GM20431 (cell line): ENCODE measurements at regions not wholly inside any gene's neighbourhood (a gene's known extent, or its start where the extent isn't known, plus 50 kb on each side); places are given as distances from the start of the nearest gene placed in this dataset.
"Not testable (repeated sequence)": the region's sequence is repeated elsewhere in the genome, so short reads cannot be mapped to it uniquely, and the experiment has no call there.

Source experiments
- in situ Hi-C: fragments of 300-500 bp; cut with MseI, MboI; formaldehyde crosslinking; loops from one replicate; pipeline ENCODE4 v1.15.0; 2020; ENCODE audit warnings: low sequenced_read_pairs; ENCODE audit not compliant: unreplicated experiment

DNA sequence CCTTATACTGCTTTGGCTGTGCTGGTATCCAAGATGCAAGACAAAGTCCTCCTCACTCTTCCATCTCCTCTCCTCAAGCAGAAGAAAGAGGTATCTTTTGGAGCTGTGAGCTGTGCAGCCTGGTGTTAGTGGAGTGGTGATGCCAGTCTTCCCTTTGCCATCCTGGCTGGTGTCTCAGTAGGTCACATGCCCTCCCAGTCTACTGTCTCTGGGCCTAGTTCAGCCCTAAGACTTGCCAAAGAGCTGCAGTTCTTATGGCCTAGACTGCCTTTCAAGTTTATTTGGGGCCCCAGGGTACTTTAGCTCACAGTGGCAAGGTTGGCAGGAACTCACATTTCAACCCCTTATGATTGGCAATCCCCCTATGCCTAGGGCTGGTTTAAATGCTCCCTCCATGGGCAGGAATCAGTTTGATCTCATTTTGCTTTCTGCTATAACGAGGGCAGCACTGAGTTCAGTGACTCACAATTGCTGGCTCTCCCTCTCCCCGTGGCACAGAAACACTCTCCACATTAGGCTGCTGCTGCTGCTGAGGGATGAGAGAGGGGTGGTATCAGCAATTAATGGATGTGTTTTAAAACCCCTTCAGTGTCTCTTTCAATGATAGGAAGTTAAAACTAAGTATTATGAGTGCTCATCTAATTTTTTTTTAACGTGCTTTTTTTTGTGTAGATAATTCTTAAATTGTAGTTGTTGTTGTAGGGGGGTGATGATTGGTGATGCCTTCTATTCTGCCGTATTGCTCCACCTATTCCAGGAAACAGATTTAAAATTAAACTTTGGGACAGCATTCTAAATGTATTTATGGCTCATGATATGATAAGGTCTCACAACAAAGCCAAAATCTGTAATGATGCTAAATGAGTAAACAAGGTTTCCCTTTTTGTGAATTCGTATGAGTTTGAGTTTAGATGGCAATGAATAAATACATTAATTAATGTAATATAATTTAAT is 1295.0 kb downstream of the JRKL start:
- in situ Hi-C loops: no loop called here

DNA sequence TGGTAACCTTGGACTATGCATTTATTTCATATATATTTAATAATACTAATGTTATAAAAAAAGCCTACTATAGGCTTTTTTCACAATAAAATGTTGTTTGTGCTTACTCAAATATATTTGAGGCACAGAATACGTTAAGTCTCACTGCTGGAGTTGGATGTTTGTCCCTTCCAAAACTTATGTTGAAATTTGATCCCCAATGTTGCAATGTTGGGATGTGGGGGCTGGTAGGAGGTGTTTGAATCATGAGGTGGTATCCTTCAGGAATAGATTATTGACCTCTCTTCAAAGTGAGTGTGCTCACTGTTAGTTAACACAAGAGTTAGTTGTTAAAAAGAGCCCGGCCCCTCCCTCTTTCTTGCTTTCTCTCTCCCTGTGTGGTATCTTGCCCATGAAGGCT is 1295.9 kb downstream of the JRKL start:
- in situ Hi-C loops: no loop called here

DNA sequence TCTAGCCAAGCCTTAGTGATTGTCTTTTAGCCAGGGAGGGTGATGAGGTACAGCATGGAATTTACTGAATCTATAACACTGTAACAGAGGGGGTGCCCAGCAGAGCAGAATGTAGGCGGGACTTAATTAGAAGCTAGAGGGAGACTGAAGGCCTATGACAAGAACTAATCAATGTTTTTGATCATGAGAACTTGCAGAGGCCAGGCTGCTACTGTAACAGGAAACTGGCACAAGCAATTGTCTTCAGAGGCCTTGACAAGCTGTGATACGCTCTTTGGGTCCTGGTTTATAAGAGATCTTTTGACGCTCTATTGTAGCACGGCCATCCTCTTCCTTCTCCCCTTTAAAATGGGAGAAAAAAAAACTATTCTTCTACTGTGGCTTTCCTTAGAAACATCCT is 1297.3 kb downstream of the JRKL start:
- in situ Hi-C loops: no loop called here

DNA sequence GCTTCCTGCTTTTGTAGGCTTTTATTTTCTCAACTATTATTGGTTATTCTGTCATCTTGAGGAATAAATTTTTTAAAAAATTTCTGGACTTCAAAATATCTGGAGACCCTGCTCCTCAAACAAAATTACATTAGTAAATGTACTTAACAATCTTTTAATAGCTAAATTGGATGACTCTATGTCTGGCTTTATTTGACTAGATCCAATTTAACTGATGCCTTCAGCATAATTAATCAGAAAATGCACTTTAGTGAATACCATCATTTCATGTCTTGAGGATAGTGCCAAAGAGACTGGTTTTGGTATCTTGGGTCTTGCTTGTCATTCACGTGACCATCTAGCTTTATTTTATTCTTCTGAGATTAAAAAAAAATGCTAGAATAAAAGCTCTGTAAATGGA is 1301.2 kb downstream of the JRKL start:
- in situ Hi-C loops: no loop called here

DNA sequence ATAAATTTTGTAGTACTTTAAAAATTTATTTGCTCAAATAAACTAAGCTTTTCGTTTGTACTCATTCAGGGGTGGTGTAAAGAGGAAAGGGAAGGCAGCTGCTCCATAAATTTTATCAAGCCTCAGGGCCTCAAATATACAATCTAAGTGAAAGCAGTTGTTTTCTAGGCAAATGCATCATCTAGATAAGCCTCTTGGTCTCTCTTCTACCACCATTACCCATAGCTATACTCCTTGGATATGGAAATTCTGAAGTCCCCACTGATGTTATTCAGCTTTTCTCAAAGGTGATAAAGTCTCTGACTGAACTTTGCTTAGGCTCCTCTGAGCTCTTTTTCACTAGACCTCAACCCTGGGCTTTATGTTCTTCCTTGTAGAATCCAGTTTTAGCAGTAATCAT is 1313.1 kb downstream of the JRKL start:
- in situ Hi-C loops: no loop called here

DNA sequence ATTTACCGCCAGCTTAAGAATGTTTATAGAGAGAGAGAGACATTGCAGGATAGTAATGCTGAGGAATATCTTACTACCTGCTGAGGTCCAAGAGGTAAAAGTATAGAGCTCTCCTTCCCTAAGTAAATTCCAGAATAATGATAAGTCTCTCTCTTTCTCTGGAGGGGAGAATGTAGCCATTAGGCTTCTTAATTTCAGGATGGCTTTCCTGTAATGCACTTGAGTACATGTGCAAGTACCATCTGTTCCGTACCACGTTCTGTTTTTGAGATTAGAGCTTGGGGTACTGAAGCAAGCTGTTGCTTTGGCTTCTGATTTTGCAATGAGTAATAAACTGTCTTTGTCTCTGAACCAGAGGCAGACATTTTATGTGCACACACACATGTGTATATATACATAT is 1314.0 kb downstream of the JRKL start:
- in situ Hi-C loops: no loop called here

DNA sequence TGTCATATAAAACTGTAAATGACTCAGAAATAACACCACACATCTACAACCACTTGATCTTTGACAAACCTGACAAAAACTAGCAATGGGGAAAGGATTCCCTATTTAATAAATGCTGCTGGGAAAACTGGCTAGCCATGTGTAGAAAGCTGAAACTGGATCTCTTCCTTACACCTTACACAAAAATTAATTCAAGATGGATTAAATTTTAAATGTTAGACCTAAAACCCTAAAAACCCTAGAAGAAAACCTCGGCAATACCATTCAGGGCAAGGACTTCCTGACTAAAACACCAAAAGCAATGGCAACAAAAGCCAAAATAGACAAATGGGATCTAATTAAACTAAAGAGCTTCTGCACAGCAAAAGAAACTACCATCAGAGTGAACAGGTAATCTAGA is 1315.3 kb upstream of the CNTN5 start:
- in situ Hi-C loops: not testable (repeated sequence)

DNA sequence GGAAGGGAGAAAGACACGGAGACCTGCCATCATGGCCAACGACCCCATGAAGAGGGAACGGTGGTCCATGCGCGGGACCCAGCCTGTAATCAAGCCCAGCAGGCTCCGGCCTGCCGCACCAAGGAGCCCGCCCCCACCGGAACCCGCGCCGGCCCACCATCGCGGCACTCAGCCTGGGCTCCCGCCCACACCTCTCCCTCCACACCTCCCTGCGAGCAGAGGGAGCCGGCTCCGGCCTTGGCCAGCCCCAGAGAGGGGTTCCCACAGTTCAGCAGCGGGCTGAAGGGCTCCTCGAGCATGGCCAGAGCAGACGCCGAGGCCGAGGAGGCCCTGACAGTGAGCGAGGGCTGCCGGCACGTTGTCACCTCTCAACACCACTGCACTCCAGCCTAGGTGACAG is 1302.8 kb upstream of the CNTN5 start:
- in situ Hi-C loops: no loop called here

DNA sequence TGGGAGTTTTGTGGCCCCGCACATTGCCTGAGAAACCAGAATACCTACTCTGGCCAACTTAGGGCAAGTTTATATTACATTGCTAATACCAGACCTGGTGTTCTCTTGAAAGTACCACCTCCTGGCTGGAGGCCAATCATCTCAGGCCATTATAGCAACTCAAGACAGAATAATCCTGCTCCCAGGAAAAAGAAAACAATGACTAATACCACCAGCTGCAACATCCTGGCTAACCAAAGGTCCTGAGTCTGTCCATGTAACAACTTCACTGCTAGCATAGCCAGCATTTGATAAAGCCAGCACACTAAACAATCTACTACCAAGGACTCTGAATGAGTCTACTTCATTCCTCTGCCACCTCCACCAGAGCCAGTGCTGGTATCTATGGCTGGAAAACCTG is 1298.7 kb upstream of the CNTN5 start:
- in situ Hi-C loops: no loop called here

DNA sequence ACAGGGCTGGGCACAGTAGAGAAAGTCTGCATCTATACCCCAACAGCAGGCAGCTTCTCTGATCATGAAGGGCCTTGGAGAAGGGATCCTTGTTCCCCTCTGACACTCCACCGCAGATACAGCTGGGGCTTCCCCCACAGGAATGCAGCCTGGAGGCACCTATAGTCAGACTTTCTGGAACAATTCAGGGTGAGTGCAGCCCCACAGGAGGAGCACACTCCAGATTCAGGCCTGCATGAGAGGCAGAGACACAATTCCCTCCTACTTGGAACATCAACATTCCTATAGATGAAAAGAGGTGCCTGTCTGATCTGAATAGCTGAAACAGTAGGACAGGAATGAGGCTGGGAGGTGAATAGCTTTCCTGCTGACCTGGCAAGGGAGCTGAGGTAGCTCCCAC is 1298.0 kb upstream of the CNTN5 start:
- in situ Hi-C loops: no loop called here

DNA sequence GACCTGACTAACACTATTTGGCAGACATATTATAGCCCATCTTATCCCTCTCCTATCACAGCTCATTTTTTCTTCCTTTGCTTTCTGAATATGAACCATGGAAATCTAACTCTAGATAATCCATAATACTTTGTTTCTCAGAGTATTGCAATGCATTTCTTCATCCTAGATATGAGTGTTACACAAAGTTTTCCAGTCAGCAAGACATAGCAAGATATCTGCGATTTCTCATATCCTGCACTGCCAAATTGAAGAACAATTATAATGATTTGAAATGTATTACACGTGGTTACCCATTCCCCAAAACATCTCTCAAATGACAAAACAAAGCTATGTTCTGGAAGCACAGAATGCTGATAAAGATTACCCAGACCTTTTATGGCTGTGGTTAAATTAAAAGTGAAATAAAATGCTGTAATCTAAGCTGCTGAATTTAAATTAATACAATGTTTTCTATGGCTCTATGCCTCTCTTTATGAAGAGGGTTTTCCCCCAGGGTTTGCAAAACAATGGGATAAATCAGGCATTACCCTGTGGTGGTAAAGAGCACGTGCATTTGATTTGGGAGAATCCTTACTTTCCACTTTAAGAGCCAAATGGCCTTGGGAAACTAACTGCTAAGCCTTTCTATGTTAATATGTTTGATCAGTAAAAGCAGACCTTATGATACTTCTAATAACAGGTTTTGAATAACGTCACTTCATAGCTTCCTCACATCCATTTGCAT is 1291.0 kb upstream of the CNTN5 start:
- in situ Hi-C loops: no loop called here

DNA sequence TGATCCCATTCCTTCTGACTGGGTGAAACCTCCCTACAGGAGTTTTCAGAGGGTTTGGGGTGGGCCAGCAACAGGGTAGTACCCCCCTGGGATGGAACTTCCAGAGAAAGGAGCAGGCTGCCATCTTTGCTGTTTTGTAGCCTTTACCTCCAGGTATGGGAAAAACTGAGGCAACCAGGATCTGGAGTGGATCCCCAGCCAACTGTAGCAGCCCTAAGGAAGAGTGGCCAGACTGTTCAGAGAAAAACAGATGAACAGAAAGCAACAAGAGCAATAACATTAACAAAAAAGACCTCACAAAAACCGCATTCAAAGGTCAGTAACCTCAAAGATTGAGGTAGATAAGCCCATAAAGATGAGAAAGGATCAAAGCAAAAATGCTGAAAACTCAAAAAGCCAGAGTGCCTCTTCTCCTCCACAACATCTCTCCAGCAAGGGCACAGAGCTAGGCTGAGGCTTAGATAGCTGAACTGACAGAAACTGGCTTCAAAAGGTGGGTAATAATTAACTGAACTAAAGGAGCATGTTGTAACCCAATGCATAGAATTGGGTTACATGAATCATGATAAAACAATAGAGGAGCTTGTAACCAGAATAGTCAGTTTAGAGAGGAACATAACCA is 1288.6 kb upstream of the CNTN5 start:
- in situ Hi-C loops: no loop called here

DNA sequence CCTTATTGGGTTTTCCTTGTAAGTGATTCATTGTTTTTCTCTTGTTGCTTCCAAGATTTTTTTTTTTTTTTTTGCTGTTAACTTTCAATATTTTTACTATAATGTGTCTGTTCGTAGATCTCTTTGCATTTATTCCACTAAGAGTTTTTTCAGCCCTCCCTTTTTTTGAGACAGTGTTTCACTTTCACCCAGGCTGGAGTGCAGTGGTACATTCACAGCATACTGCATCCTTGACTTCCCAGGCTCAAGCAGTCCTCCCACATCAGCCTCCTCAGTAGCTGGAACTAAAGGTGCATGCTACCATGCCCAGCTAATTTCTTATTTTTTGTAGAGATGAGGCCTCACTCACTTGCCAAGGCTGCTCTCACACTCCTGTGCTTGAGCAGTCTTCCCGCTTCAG is 1282.0 kb upstream of the CNTN5 start:
- in situ Hi-C loops: no loop called here

DNA sequence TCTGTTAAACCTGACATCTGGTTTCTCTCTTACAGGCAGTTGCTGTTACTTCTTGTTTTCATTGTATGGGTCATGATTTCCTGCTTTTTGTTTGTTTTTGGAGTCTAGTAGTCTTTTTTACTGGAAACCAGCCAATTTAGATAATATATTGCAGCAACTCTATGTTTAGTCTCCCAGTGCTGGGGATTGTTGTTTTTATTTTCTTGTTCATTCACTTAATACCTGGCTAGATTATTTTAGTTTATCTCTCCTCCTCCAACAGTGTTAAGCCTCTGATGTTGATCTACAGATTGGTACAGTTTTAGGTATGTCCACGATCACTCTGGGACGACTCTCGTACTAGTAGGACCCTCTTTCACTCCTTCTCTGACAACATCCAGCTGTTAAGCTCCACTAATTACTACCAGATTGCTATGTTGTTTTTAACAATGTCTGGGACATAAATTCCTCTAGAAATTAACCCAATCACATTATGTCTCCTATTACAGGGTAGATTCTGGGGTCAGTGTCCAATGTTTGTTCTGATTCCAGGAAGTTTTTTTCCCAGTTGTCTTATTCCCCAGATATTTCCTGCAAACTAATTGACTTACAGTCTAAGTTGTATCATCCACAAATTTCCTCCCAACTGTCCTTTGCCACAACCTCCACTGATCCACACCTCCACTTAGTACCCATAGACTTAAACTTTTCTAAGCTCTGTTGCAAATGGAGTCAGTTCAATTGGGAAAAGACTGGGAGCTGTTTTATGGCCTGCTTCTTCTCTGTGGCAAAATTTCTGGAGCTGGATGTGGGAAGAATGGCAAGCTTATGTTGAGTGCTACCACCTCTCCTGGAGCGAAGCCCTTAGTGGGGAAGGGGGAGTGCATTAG is 1280.6 kb upstream of the CNTN5 start:
- in situ Hi-C loops: no loop called here

DNA sequence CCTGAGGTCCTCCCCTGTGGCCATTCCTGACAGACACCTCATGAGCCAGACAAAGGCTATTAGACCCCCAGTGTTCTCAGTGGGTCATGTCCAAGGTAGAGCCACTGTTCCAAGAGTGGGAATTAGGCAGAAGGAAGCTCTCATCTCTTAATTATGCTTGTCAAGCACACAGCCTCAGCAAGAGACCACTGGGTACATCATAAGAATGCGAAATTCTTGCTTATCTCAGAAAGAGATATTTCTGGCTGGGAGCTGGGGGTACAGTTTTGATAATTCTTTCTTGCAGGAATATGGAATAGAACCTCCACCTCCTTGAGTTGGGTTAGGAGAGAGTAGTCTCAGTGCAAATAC is 1280.0 kb upstream of the CNTN5 start:
- in situ Hi-C loops: no loop called here

DNA sequence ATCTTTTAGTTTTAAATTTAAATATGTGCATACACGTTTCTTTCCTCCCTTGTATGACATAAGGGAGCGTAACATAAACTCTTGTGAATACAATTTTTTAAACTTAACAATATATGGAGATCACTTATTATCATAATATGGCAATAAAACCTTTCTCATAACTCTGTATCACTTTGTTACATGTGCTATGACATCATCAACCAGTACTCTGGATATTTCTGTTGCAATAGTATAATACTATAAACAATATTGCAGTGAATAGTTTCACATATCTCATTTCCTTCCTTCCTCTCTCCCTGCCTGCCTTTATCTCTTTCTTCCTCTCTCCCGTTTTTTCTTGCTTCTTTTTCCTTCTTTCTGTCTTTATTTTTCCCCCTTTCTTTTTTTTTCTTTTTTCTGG is 1278.0 kb upstream of the CNTN5 start:
- in situ Hi-C loops: no loop called here

DNA sequence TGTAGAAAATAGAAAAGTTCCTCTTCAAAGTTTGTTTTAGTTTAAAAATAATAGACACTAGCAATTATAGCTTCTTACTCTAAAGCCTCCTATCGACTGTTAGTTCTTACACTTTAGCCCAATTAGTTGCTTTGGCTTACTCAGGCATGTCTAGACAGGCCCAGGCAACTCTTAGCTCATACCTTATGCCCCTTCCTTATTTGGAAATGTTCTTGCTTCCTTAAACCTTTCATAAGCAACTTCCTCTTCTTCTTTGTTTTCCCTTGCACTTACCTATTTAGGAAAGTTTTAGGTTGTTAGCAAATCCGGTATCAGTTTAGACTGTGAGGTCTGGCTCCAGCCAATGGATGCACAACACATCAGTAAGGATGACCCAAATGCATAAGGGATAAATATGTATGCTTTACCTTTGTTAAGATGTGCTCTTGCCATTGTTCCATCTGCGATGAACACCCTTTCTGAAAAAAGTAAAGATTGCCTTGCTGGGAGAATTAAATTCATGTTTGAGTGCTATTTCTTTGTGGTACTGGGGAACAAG is 1277.5 kb upstream of the CNTN5 start:
- in situ Hi-C loops: no loop called here

DNA sequence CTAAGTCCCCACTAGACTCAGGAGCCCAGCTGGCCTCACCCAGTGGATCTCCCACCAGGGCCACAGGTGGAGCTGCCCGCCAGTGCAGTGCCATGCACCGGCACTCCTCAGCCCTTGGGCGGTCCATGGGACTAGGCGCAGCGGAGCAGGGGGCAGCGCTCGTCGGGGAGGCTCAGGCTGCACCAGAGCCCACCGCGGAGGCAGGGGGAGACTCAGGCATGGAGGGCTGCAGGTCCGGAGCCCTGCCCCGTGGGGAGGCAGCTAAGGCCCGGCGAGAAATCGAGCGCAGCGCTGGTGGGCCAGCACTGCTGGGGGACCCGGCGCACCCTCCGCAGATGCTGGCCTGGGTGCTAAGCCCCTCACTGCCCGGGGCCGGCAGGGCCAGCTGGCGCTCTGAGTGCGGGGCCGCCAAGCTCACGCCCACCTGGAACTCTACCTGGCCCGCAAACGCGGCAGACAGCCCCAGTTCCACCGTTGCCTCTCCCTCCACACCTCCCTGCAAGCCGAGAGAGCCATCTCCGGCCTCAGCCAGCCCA is 1275.2 kb upstream of the CNTN5 start:
- in situ Hi-C loops: no loop called here

DNA sequence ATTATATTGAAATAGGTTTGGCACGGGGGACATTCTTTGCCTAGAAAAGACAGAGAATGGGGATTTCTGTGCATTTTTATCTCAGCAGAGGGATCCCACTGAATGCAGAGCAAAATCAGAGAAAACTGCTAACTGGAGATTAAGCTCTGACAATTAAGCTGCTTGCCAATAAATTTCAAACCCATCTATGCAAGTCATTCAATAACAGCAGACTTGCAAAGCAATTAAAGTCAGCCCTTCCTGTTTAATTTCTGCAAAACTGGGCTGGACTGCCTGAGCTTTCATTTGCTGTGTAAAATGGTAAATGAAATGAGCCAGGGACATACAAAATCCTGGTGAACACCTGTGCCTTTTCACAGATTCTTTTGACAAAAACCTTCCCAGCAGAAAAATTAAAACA is 1273.9 kb upstream of the CNTN5 start:
- in situ Hi-C loops: no loop called here

DNA sequence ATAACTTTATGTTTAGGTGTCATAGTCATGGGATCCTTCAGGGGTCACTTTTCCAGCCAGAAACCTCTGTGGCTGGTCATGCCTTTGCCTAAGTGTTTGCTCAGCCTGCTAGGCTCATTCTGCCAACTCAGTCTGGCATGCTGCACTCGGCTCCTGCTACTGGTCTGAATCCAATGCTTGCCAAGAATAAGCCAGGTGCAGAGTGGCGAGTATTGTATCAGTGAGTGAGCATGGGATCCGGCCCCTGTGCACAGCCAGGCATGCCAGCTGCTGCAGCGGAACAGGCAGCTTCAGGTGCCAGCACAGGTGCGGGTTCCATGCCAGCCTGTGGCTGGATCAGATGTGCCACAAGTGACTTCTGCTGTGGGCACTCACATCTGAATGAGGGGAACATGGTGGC is 1269.3 kb upstream of the CNTN5 start:
- in situ Hi-C loops: no loop called here
